Neural crest cell (in vitro differentiated cells): ENCODE measurements at regions not wholly inside any gene's neighbourhood (a gene's known extent, or its start where the extent isn't known, plus 50 kb on each side); places are given as distances from the start of the nearest gene placed in this dataset.

Experiments
- DNase-seq: peaks from one replicate; pipeline ENCODE4 v3.0.0; 2021; ENCODE audit warnings: low read depth, mixed read lengths, low spot score
- H3K27ac Mint-ChIP-seq: one replicate; pipeline ENCODE4 v1.8.0; 2021; ENCODE audit warnings: mild to moderate bottlenecking, mixed read lengths; ENCODE audit not compliant: unreplicated experiment
- H3K27me3 Mint-ChIP-seq: 2 replicates; pipeline ENCODE4 v1.8.0; 2021; ENCODE audit warnings: low read depth, mild to moderate bottlenecking, mixed read lengths
- H3K36me3 Mint-ChIP-seq: 2 replicates; pipeline ENCODE4 v1.8.0; 2021; ENCODE audit warnings: low read depth, mild to moderate bottlenecking, mixed read lengths
- H3K4me1 Mint-ChIP-seq: 2 replicates; pipeline ENCODE4 v1.8.0; 2021; ENCODE audit warnings: mixed read lengths
- H3K4me3 Mint-ChIP-seq: one replicate; pipeline ENCODE4 v1.8.0; 2021; ENCODE audit warnings: mild to moderate bottlenecking, mixed read lengths
- H3K9me3 Mint-ChIP-seq: 2 replicates; pipeline ENCODE4 v1.8.0; 2021; ENCODE audit warnings: mixed read lengths
- TF ChIP-seq, protein P1 (sequence below): fragments of 200-600 bp; sonication (generic); conservative IDR thresholded peaks from 2 replicates; pipeline ENCODE4 v1.5.0; 2021; ENCODE audit warnings: antibody characterized with exemption, mild to moderate bottlenecking

DNA sequence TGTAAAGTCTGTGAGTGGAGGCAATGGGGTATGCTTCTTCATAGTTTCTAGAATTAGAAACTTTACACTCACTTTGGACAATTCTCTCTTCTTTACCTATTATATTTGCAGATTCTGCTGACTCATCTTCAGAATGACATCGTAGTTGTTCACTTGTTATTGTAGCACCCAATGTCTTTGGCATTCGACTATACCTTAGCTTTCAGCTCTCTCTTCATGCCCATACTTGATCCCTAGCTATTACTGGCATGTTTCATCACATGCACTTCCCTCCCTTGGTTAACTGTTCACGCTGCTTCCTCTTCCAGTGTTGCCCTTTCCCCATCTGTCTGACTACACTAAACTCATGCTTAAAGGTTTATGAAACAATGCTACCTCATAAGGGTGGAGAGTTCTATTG lies 298.1 kb upstream of the TCF21 start:
- no peaks in the 10 kb centered on the region for H3K36me3 Mint-ChIP-seq
- peaks cover 2% of the 10 kb centered on the region for H3K4me1 Mint-ChIP-seq
- no peak for DNase-seq
- H3K4me3 Mint-ChIP-seq, result no peak overlapping the region
- no peaks in the 10 kb centered on the region for H3K27me3 Mint-ChIP-seq
- TF ChIP-seq, protein P1, sequence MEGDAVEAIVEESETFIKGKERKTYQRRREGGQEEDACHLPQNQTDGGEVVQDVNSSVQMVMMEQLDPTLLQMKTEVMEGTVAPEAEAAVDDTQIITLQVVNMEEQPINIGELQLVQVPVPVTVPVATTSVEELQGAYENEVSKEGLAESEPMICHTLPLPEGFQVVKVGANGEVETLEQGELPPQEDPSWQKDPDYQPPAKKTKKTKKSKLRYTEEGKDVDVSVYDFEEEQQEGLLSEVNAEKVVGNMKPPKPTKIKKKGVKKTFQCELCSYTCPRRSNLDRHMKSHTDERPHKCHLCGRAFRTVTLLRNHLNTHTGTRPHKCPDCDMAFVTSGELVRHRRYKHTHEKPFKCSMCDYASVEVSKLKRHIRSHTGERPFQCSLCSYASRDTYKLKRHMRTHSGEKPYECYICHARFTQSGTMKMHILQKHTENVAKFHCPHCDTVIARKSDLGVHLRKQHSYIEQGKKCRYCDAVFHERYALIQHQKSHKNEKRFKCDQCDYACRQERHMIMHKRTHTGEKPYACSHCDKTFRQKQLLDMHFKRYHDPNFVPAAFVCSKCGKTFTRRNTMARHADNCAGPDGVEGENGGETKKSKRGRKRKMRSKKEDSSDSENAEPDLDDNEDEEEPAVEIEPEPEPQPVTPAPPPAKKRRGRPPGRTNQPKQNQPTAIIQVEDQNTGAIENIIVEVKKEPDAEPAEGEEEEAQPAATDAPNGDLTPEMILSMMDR, result no peak
- no peaks in the 10 kb centered on the region for H3K9me3 Mint-ChIP-seq
- H3K27ac Mint-ChIP-seq, result no peak overlapping the region

DNA sequence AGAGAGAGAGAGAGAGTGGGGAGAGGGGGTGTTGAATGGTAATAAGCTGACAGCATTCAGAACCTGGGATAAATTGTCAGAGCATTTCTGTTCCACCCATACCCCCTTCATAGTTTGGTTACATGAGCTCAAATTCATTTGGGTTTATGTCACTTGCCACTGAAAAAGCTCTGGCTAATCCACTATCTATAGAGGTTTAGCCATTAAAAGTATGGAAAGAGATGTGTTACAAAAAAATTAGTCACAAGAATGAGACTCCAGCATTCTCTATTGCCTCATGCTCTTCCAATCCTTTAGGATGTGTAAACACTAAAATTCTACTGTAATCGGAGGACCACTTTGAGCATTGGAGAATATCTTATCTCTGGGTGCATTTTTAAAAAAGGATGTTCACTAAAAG lies 297.6 kb upstream of the TCF21 start:
- Mint-ChIP-seq H3K27me3 (no peaks in the 10 kb centered on the region), H3K9me3 (no peaks in the 10 kb centered on the region), H3K27ac (no peak overlapping the region), H3K36me3 (no peaks in the 10 kb centered on the region), H3K4me3 (no peak overlapping the region), H3K4me1 (no peaks in the 10 kb centered on the region)
- TF ChIP-seq, protein P1, result no peak
- no peak for DNase-seq

DNA sequence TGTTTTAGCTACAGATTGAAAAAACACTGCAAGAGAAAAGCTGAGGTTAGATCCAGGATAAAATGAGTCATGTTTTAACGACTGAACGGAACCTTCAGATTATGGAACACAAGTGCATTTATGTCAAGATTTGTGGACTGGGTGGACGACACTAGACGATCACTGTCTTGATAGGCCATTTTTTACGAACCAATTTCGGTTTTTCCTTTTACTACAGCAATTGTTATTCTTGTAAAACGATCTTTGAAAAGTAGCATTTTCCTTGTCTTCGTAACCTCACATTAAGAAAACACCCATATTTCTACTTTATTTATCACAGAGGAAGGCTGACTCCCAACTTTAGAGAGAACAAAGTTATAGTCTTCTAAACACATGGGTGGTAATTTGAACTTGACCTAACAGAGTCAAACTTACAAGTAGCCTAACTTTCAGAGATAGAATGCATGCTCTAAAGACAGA lies 294.2 kb upstream of the TCF21 start:
- Mint-ChIP-seq H3K36me3 (no peaks in the 10 kb centered on the region), H3K9me3 (no peaks in the 10 kb centered on the region), H3K4me3 (no peak overlapping the region), H3K4me1 (no peaks in the 10 kb centered on the region), H3K27me3 (no peaks in the 10 kb centered on the region), H3K27ac (no peak overlapping the region)
- TF ChIP-seq, protein P1, result no peak
- no peak for DNase-seq

DNA sequence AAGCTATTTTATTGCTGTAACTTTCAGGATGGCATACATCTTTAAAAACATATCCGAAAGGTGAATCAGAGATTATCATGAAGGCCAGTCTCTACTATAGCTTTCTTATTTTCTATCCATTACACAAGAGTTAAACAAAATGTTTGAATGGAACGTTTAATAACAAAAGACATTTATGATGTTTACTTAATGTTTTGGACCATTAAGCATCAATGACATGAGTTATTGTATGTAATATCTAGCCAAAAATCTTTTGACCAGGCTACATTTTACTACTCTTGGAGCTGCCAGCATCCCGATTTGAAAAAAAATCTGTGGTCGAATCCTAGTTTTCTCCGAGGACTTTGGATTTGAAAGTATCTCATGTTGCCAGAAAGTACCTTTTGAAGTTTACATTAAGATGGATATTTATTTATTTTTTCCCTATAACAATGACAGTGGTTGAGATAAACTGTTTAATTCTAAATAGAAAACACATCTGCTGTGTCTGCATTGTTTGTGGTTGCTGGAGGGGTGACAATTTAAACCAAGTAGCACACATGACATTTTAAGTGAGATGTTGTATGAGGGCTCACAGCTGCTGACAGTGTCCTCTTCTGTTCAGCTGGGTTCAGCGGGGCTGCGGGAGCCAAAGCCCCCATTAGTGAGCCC lies 293.7 kb upstream of the TCF21 start:
- Mint-ChIP-seq H3K9me3 (no peaks in the 10 kb centered on the region), H3K4me3 (no peak overlapping the region), H3K27me3 (no peaks in the 10 kb centered on the region), H3K4me1 (no peaks in the 10 kb centered on the region), H3K27ac (no peak overlapping the region), H3K36me3 (no peaks in the 10 kb centered on the region)
- DNase-seq, result no peak
- TF ChIP-seq, protein P1, result no peak

DNA sequence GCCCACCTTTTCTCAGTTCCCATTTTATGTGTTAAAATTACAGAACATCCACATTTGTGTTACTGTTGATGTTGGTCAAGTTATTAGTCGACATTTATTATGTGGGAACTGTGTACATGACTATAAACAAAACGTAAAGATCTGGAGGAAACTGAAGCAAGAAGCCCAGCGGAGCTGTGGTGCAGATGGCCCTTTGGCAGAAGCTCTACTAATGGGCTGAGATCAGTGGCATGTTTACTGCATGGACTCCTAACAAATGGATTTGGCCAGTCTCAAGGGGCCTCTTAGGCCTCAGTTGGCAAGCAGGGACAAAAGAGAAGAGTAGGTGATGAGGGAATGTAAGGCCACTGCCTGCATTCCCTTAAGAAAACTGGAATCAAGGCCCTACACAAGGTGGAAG lies 282.1 kb upstream of the TCF21 start:
- Mint-ChIP-seq H3K27me3 (no peaks in the 10 kb centered on the region), H3K9me3 (no peaks in the 10 kb centered on the region), H3K36me3 (no peaks in the 10 kb centered on the region), H3K27ac (no peak overlapping the region), H3K4me3 (no peak overlapping the region), H3K4me1 (no peaks in the 10 kb centered on the region)
- TF ChIP-seq, protein P1, result no peak
- DNase-seq, result no peak

DNA sequence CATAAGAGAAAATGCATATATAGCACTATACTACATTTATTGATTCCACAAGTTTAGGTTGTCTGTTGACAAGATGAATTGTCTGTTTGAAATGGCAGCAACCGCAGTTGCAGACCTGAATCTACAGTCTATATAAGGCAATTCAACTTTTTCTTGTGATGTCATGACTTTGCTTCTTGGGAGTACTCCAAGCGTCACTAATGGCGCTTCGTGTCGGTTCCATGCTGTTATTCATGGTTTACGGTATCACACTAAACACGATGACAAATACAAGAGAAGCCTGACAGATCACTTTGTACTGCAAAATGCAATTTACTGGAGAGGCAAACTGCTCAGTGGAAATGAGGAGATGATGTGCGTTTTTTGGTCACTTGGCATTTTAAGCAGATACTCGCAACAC lies 280.3 kb upstream of the TCF21 start:
- DNase-seq, result no peak
- Mint-ChIP-seq H3K9me3 (no peaks in the 10 kb centered on the region), H3K27ac (no peak overlapping the region), H3K27me3 (no peaks in the 10 kb centered on the region), H3K4me3 (no peak overlapping the region), H3K36me3 (no peaks in the 10 kb centered on the region), H3K4me1 (peaks cover 10% of the 10 kb centered on the region)
- TF ChIP-seq, protein P1, result no peak
